HG02763 (cell line): ENCODE measurements at regions not wholly inside any gene's neighbourhood (a gene's known extent, or its start where the extent isn't known, plus 50 kb on each side); places are given as distances from the start of the nearest gene placed in this dataset.

Source experiments
- ATAC-seq: cut with Tn5 transposase; IDR thresholded peaks from one replicate; pipeline ENCODE4 v1.9.1; 2021; ENCODE audit warnings: mild to moderate bottlenecking, moderate library complexity; ENCODE audit not compliant: unreplicated experiment

DNA sequence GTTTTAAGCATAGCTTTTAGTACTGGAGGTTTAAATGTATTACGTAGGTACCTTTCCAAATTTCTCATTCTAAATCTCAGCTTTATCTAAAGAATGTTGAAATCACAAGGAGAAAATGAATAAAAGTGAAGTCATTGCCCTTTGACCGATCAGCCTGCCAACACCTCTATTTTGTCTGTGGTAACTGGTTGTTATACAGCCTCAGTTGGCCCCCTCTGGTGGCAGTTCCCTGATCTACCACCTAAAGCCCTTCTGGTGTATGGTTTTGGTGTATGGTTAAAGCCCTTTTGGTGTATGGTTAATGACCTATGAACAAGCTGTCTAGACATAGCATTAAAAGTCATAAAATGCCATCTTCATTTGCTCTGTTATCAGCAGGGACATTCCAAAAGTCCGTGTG lies 378.2 kb upstream of the AZI2 start:
- peak; percentile 74 for ATAC-seq

DNA sequence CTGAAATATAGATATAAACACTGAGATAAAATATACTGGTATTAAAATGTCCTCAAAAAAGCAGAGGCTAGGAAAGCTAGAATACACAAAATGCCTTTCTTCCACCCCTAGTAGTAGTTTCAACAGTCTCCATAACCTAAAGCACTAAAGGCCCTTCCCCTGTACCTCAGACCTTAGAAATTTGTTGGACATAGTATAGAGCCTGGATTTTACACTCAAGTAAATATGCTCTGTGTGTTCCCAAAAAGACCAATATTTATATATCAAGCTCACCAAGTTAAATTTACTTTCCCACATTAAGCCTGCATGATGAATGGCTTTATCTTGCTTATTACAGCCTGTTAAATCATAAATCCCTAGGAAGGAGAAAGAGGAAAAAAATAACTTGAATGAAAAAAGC lies 378.7 kb upstream of the AZI2 start:
- no peak for ATAC-seq

DNA sequence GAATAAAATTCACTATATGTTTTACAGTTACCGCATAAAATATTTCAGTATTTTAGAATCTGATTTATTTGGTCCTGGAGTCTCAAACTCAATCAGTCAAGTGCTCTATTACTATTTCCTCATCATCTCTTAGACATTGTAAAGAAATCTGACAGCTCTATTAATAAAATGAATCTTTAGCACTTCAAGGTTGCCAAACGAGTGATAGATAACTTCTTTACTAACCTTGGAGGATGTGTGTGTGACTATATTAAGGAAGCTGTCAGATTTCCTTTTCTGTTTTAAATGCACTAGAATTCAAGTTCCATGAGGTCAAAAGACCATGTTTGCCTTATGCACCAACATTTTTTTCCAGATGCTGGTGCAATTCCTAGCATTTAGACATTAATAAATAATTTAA lies 389.8 kb upstream of the AZI2 start:
- ATAC-seq: no peak

DNA sequence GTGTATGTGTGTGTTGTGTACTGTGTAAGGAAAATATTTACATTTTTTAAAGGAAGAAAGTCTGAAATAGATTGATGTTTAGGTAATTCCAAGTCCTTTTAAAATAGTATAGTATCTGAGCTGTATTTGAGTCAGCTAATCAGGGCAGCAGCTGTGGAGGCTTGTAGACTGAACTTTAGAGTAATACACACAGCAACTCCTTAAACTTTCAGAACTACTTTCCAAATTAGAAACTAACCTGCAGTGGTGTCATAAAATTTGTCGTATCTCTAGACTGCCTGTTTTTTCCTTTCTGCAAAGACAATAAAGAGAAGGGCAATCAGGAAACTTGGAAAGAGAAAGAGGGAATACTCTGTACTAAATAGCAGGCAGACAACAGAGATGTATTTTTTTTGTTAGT lies 391.0 kb upstream of the AZI2 start:
- no peak for ATAC-seq

DNA sequence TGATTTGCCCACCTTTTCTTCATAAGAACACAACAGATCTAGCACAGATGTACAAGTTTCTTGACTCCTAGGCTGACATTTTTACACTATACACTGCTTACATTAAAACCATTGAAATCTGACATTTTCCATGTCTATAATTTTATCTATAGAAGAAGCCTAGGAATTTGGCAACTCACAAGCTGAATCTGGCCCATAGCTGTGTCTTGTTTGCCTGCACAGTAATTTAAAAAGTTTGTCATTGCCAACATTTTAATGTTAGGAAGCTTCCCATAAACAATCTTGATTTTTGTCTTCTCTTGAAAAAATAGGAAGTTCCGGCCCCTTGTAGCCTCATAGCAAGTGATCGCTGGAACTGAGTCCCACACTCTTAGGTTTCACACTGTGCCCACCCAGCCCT lies 394.6 kb upstream of the AZI2 start:
- ATAC-seq: no peak

DNA sequence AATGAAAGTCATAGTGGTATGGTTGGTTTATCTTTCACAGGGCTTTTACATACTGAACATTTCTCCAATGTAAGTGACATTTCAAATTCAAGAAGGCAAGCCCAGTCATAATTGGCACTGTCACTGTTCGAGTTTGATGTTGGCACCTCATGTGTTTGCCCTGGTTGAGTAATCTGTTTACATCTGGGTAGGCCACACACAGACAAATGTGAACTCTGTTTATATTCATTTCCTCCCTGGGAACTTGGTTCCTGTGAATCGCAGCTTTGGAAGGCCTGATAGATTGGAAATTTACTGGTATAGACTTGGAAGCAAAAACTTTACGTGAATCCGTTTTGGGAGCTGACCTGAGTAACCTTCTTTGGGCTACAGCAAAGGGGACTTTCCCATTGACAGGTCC lies 395.2 kb upstream of the AZI2 start:
- no peak for ATAC-seq

DNA sequence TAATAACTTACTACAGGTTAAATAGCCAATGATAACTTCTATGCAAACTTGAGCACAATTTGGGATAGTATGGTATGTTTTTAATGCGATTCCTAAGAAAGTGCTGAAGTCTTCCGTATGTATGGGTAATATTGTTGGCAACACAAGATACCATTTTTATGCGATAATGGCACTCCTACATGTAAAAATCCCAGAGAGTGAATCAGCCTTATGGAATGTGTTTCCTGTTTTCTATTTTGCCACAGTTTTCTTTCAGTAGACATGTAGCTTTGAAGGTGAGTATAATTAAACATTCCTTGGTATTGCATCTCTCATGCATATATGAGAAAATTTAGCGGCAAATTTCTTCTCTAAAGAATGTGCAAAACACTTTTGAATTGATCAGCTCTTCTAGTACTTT lies 396.8 kb upstream of the AZI2 start:
- ATAC-seq: no peak

DNA sequence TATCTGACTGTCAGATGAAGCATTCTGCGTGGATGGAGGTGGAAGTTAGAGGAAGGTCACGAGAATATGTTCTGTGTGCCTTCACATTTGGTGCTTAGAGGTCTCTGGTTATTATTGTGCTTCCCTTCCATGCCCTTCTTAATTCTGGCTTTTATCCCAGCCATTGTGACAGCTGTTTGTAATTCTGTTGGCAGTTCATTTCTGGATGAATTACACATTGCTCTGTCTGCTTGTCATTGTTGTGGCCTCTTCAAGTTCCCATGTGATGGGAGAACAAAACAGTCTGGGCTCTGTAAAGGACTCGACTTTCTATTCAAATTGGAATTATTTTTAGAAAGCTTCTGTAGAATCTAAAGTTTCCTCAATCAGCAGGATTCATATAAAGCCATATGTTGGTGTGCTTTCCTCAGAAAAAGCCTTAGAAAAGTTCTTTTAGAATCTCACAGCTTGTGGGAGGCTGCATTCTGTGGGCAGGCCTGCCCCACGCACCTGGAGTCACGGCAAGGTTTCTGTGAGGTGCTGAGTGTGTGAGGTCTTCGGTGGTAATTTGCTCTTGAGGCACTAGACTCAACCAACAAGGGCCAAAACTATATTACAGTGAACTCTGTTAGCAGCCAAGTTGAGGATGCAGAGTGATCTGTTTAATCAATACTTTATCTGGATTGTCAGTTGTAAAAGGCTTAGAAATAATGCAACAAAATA lies 397.4 kb upstream of the AZI2 start:
- ATAC-seq: no peak

DNA sequence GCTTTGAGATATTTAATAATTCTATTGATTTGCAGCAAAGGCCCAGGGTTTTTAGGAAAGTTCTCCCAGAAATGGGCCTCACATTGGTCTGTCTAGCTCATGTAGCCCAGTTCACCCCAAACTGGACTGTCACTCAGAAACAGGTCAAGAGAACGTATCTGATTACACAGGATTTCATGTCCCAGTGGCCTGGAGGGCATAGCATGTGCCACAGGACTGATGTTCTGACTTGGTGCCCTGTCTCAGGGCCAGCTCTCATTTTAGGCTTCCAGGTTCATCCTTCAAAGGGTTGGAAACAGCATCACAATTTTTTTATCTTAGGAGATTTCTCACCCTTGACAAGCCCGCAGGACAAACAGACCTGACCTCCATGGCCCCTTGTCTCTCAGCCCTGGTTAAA lies 398.4 kb upstream of the AZI2 start:
- ATAC-seq: no peak

DNA sequence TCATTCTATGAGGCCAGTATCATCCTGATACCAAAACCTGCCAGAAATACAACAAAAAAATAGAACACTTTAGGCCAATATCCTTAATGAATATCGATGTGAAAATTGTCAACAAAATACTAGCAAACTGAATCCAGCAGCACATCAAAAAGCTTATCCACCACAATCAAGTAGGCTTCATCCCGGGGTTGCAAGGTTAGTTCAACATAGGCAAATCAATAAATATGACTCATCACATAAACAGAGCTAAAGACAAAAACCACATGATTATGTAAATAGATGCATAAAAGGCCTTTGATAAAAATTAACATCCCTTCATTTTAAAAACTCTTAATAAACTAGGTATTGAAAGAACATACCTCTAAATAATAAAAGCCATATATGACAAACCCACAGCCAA lies 403.2 kb upstream of the AZI2 start:
- no peak for ATAC-seq

DNA sequence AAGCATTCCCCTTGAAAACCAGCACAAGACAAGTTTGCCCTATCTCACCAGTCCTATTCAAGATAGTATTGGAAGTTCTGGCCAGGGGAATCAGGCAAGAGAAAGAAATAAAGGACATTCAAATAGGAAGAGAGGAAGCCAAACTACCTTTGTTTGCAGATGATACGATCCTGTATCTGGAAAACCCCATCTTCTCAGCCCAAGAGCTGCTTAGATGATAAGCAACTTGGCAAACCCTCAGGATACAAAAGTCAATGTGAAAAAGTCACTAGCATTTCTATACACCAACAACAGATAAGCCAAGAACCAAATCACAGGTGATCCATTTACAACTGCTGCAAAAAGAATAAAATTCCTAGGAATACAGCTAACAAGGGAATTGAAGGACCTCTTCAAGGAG lies 403.7 kb upstream of the AZI2 start:
- ATAC-seq: no peak

DNA sequence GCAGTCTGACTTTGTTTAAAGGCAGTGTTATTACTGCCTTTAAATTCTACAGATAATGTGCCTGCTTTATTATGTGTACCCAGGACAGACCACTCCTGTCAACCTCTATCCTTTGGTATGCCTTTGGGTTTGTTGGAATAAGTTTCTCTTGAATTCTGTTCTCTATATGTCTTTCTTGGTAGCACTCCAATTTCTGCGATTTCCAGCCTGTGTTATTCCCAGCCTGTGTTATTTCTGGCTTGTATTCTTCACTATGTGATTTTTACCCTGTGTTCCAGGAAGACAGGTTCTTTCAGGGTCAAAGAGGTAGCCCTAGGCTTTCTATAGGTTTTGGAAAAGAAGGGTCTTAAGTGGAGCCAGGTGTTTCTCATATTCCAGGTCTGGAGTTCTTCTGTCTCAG lies 407.4 kb upstream of the AZI2 start:
- ATAC-seq: no peak

DNA sequence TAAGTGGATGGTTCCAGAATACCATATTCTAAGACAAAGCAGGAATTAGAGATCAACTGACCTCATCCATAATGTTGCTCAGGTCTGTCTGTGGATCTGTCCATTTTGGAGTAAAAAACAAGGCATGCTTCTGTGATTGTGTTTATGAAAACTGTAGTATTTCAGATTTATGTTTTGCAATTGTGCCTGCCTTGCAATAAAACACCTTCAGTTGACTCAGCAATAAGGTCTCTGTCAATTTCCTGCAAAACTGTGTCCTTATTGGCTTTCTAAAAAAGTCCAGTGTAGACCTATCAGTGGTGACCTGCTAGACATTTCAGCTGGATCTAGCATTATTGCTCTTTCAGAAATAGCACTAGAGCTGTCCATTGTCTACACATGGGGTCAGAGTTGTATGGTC lies 409.5 kb upstream of the AZI2 start:
- ATAC-seq: no peak

DNA sequence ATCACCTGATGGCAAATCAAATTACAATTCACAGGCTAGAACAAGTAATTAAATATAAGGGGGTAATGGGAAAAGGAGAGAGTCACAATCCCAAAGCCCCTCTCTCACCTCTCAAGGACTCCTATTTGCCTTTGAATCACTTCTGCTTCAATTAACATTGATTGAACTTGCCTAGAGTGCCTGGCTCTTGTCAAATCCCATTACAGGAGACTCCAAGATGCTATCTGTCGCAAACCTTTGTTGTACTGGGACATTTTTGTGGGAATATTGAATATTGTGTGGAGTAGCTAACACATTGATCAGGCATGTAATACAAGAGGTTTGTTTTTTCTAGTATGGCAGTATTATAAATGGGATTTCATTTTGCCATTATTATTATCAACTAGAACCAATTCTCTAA lies 412.8 kb upstream of the AZI2 start:
- ATAC-seq: no peak

DNA sequence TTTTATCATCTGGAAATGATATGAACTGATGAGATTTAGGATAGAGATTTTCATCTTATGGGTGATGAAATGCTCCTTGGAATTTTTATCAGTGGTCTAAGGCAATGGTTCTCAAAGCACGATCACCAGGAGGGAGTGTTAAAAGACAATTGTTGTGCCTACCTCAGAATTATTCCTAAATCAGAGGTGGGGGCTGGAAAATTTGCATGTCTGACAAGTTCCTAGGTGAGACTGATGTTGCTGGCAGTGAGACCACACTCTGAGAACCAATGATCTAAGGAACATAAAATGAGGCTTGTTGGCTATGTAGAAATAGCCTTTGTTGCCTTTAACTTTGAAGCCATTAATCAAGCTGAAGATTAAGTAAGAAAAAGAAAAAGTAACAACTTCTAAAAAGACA lies 416.6 kb upstream of the AZI2 start:
- no peak for ATAC-seq

DNA sequence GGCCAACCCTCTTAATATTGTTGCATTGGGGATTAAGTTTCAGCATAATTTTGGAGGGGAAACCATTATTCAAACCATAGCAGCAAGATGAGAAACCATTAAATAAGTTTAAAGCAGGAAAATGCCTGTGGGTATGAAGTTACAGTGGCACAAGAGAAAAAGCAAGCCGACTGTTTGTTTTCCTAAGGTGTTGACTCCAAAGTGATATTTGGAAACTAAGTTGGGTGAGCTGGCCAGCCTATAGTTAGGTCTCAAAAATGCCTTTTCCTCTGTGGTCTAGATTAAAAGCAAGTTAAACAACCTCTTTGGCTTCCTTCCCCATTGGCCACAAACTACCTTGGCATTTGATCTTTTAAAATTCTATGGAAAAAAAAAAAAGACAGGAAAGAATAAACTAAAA lies 419.8 kb upstream of the AZI2 start:
- no peak for ATAC-seq

DNA sequence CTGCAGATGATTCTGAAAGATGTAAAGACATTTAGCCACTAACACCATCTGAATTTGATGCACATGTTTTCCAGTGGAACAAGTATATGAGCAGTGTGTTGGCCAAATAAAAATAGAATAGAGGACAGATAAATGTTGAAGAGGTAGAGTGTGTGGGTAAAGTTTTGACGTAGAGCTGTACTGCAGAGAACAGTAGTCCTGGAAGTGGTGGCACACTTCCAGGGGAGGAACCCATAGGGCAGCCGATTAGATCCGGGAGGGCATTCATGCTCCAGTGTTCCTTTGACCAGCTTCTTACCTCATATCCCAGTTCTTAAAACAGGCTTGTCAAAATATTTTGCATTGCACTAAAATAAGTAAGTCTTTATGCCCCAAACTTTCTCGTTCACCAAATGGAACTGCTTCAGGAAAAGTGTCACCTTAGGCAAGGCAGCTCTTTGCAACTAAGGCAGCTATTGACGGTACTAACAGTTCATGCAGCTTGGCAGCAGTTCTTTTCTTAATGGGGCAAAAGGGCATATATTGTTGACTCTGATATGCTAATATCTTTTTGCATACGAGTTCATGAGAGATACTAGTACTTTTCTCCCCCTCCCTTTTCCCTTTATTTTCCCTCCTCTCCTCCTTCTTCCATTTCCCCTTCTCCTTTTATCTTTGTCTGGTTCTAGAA lies 429.3 kb upstream of the AZI2 start:
- ATAC-seq: no peak

DNA sequence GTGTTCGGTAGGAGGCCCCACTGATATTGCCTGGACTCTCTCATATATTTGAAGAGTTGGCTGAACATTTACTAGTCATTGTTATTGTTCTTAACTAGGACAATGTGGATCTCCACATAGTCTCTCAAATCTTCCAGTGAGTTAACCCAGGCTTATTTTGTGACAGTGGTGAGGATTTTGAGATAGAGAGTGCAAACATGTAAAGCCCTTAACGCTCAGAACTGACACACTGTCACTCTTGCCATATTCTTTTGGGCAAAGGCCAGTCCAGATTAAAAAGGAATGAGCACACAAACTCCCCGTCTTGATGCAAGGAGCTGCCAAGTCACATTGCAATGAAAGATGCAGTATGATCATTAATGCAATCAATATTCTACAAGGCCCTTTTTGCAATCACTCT lies 431.9 kb upstream of the AZI2 start:
- ATAC-seq: no peak

DNA sequence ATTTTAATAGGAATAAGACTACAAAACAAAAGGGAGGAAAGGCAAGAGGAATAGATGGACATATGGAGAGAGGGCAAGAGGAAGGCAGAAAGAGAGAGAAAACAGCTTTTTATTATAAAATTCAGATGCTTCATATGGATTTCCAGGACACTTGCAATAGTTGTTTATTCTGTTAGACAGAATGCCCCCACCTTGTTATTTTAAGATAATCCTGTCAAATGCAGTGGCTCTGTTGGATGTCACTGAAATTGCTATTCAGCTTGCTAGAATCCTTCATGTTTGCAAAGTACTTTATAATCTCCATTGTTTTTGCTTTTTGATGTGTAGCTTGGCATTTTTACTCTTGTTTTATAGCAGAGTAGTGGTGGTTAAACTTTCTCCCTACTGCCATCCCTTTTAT lies 432.4 kb upstream of the AZI2 start:
- ATAC-seq: no peak

DNA sequence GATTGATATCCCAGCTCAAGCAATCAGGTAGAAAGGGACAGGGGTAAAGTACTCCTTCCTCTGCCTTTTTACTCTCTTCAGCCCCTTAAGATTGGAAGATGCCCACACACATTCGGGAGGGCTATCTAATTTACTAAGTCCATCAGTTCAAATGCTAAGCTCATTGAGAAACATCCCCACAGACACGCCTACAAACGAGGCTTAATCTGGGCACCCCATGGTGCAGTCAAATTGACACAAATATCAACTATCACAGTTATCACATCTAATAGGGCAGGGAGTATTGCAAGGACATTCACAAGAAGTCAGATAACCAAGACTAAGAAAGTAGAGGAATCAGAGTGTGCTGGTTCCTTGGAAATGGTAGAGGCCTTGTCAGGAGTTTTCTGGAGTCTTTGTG lies 437.8 kb upstream of the AZI2 start:
- ATAC-seq: no peak

DNA sequence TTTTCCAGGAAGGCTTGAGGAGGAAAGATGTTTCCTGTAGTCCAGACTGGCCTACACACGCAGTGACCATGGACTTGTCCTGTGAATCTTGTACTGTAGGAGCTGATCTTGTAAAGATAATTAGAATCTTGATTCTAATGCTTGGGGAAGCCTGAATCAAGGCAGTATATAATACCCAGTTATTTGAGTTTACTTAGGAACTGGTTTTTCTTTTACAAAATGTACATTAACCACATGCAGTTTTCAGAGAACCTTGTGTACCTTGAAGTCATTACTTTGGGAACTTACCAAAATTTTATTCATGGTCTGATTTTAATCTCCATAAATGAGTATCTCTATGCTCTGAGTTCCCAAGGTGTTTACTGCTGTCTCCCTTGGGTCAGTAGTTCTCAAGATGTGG lies 439.9 kb upstream of the AZI2 start:
- no peak for ATAC-seq

DNA sequence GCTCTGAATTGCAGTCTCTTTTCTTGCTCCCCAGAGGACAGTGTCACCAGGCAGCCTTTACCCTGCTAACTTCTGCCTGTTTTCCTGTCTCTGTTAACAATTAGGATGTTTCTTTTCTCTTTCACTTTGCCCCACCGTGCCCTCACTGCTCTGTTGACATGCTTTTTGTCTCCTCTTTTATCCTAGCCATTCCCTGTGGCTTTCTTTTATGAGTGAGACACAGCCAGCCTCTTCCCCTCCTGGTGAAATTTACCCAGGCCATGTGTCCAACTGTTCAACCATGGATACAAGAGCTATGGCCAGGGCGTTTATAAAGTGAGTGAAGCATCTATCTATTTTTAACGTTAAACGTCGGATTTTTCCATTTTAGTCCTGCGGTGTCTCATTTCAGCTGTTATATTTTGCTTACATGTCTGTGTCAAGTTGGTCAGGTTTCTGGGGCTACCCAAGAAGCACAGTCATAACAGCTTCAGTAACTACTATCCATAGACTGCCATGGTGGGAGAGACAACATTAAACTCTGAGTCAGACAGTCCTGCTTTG lies 443.2 kb upstream of the AZI2 start:
- ATAC-seq: no peak

DNA sequence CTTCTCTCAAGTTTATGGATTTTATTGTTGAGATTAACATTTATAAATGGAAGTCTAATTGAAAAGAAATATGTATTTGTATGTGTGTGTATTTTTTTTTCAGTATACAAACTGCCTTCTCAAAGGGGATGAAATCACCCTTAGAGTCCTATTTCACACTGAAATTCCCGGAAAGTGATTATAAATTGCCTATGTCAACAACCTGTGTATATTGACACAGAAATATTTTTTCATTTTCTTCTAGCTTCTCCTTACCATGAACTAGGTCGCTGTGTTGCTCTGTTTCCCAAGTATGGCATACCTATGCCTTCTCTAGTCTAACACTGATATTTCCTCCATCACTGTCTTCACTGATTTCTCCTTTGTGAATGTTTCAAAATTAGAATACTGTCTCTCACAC lies 444.0 kb upstream of the AZI2 start:
- ATAC-seq: no peak
